ENCODE measurements at regions not wholly inside any gene's neighbourhood (a gene's known extent, or its start where the extent isn't known, plus 50 kb on each side); places are given as distances from the start of the nearest gene placed in this dataset.

- no peak for DNase-seq
Measured at GRCh38 chrX:150143721-150144440, 205.6 kb upstream of the EOLA2 start.

DNA sequence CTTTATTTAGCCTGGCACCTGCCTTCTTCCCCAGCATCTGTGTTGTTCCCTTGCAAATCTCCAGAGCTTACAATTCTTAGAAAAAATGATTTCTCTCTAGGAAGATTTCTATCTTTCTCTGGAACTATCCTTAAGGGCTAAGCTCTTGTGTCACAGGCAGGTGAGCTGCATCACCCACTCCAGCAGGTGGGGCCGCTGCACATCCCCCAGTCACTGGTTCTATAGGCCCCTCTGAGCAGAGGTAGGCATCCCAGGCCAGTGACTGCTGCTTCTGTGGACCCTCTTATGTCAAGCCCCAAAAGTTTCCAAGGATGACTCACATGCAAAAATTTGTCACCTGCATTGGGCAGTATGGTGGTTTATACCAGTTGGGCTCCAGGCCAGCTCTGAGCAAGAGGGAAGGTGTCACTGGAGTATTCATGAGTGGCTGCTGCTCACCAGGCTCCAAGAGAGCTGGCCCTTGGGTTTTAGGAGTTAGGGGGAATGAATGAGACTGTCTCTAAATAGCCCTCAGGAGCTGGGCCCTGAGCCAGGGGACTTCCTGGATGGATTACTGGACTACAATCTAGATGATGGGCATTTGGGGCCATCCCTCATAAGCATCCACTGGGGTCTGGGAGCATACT, 208.1 kb upstream of the EOLA2 start:
- DNase-seq, result no peak

GRCh38 chrX:150148749-150149672, 210.7 kb upstream of the EOLA2 start:
- no peak for DNase-seq

- DNase-seq, result no peak
Measured at GRCh38 chrX:150150076-150150779, 211.9 kb upstream of the EOLA2 start.

- no peak for DNase-seq
Measured at GRCh38 chrX:150150780-150151125, 212.4 kb upstream of the MAMLD1 start.

DNA sequence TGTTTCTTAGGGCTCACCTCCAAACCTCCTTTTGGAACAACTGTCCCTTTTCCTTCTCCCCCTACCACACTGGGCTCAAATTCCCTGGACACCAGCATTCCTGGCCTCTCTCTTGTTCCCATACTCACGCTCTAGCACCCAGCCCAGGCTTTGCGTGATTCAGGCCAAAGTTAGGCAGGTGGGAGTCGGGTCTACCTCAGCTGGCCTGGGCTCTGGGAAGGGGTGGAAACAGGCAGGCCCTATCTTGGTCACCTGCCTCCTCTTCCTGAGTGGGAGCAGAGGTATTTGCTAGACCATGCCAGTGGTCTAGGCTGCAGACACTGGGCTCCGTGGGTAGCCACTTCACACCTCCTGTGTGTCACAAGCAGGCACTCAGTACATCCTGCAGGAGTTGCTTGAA, 211.1 kb upstream of the MAMLD1 start:
- DNase-seq, result no peak

DNA sequence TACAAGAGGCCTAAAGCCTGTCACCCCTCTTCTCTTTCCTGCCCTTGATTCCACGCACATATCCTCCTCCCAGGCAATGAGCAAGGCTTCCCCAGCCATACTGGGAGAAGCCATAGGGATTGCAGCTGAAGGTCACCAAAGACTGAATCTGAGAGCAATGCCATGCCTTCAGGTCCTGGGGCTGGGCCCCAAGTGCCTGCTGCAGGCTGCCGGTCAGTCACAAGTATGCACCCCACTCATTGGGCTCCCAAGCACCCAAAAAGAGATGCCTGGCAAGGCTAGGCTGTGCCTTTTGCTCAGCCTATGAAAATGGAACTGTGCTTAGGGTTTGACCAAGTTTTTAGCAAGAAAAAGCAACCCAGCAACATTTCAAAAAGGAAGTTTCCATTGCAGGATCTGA, 210.6 kb upstream of the MAMLD1 start:
- no peak for DNase-seq

DNA sequence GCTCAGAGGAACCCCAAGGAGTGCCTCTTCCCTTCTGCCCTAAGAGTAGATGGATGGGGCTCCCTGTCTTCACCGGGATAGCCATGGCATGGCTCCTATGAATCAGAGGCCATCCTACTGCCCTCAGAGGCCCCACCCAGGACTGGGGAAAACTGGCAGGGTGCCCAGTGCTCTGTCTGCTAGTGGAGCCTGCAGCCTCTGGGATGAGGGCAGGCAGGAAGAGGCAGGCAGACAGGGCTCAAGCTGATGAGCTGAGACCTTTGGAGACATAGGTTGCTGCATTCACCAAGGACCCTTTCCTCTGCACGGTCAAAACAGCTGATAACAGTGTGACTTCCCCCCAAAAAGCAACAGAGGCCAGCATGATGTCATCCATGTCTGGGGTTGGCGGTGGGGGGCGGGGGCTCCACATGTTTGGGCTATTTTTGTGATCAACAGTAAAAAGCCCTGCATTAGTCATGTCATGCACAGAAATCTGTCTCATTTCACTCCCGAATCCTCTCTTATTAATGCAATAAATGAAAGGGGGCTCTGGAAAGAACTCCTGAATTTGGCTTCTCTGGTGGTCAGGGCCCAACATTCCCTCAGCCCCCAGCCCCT, 207.6 kb upstream of the MAMLD1 start:
- peak; percentile 36 to 55 (median 44) for DNase-seq

GRCh38 chrX:150156615-150157014, 206.5 kb upstream of the MAMLD1 start:
- DNase-seq, result no peak

DNA sequence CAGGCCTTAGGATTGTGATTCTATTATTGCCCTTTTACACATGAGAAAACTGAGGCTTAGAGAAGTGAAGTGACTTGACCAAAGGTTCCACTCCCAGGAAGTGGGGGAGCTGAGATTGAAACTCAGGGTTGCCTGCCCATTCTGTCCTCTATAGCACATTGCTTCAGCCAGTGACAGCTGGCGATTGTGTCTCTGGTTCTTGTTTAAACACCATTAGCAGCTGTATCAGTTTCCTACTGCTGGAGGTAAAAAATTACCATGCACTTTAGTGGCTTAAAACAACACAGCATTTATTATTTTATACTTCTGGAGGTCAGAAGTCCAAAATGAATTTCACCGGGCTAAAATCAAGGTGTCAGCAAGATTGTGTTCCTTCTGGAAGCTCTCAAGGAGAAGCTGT, 205.8 kb upstream of the MAMLD1 start:
- no peak for DNase-seq

DNA sequence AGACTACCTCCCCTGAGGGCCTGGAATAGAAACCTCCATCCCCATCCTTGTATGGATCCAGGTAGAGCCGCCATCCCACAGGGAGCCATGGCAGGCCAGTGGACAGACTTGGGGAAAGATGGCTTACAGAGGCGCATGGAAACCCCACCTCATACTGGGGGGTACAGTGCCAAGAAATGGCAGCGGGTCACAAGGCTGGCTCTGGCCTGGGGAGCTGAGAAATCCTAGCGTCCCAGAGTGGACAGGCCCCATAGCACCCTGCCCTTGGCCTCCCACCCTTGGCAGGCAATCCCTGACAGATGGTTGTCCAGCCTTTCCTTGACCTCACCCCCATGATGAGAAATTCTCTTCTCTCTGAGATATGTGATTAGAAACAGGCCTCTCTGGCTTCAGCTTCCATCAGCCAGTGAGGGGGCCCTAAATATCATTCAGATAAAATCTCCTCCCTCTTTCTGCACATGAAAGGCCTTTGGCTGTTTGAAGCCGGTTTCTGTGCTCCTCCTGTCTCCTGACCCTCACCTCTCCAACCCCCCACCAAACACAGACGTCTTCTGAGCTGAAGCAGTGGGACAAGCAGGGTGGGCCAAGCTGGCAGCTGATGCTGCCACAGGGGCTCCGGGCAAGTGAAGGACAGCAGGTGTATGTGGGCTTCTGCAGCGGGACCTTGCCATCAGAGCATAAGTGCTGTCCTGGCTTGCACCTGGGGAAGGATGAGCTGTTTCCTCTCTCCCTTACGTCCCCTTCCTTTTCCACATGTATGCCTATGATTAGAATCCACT, 204.4 kb upstream of the MAMLD1 start:
- DNase-seq, result no peak

DNA sequence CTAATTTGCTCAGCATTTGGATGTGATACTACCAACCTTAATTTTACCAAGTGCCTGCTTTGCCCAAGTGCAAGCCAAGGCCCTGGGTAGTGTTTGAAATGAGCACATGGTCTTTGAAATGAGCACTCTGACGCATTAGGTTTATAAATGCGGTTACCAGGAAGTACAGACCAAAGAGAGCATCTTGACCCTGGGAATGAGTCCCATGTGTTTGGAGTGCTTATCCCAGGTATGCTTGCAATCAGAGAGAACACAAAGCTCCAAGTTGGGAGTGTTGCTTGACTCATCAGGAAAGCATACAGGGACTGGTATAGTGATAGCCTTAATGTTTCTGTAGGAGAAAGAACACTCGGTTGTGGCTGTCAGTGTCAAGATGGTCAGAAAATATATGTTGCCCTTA, 203.6 kb upstream of the MAMLD1 start:
- no peak for DNase-seq

DNA sequence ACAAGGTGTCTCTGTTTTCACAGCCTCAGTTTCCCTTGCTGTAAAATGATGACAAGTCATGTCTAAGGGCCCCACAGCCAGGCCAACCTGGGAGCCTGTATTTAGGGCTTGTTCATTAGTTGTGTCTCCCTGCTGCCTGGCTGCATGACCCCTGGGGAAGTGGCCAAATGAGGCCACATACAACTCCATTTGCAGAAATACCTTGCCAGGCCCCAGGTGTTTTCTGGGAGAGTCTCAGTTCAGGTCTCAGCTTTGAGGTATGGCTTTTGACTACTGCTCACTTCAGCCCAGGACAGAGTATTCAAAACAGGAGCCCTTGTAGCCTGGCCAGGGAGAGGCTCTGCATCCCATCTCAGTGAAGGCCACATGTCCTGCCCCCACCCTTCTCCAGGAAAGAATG, 202.5 kb upstream of the MAMLD1 start:
- no peak for DNase-seq

DNA sequence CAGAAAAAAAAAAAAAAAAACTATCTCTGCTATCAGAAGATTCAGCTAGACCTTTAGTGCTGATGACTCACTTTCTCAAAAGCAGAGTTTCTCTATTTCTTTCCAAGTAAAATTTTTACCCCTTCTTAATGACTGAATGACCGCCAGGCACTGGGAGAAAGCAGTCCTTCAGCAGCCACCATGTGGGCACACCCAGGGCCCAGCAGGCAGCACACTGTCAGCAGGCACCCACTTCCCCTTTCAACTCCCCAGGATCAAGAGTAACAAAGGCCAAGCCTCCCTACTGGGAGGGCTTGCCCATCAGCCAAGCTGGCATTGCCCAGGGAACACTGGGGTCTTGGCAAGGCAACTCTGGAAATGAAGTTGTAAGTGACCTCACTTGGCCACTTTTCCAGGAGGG, 201.9 kb upstream of the MAMLD1 start:
- peak; percentile 38 to 59 (median 51) for DNase-seq

DNA sequence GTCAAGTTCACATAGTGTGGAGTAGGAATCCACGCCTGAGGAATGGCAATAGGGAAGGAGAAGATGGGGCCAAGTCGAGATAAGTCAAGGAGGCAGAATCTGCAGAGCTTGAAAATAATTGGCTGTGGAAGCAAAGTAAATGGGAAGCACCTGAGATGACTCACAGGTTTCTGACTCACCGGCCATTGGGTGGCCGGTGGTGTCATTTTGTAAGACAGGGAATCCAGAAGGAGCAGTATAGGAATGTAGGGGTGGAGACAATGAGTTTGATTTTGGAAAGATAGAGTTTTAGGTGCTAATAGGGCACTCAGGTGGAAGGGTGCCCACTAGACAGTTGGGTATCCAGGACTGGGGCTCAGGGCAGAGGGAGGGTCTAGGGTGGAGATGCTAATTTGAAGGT, 201.0 kb upstream of the MAMLD1 start:
- peak; percentile 21 to 27 (median 24) for DNase-seq

DNA sequence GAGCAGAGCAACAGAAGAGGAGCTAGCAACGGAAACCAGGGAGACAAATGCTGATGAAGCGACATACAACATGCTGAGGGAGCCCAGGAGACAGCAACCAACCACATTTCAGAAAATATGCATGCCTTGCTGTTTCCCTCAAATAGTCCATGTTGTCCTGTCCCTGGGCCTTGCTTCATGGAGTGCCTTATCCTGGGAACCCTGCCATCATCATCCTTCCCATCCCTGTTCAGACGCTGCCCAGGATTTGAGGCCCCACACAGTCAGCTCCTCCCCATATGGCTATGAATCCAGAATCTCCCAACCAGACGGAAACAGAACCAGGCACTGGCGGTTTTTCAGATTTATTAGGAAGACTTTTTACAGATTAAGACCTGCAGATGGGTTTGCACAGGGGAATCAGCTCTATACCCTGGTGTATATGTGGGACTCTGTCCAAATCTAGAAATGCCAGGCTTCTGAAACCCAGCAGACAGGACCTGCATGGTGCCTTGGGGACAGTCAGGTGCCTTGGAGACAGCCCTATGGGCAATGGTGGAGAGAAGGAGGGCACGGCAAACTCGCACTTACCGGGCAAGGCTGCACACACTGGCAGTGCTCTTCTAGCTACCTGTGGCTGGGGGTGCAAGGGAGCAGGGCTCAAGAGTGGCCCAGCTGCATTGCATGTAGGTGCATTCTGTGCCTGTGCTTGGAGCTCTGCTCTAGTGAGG, 199.7 kb upstream of the MAMLD1 start:
- DNase-seq, result no peak

DNA sequence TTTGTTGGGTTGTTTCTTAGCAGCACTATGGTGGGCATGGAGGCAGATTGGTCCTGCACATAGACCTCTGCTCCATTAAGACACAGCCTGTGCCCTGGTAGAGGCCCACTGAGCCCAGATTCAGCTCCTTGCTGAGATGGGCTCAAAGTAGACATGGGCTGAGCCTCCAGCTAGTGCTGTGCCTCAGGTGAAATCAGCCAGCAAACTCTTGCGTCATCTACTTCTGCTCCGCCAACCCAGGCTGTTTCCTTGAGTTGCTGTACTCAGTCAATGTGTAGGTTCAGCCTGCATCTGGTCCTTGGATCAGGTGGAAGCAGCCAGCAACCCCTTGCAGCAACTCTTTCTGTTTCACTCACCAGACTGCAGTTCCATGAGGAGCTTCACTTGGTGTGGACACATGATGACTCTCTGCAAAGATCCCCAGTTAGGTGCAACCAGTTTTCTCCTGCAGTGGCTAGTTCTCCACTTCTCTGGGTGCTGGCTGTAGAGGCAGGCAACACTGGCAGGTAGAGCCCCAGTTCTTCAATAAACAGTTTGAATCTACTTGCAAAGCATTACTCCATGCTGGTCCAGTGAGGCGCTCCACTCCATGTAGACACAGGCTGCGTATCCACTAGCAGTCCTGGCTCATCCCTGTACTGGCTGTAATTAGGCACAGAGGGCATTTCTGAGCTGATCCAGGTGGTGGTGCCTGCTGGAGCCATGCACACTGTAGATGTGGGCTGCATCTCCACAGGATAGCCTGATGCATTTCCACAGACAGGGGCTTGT, 199.0 kb upstream of the MAMLD1 start:
- no peak for DNase-seq

GRCh38 chrX:150164971-150165600, 198.0 kb upstream of the MAMLD1 start:
- no peak for DNase-seq

- DNase-seq, result no peak
Measured at GRCh38 chrX:150165776-150166610, 197.1 kb upstream of the MAMLD1 start.

Data from suppressor macrophage treated with lipopolysaccharide for 1 hour (primary cell).